Activated T-helper 2 cell treated with anti-CD3 and anti-CD28 coated beads, Interferon-gamma antibody, Interleukin-2, Interleukin-4, amounts not matched to agents 10 μg/mL and 5 μg/mL and 100 μg/mL, durations not matched to agents 14 hours and 24 hours and 36 hours (primary cell): ENCODE measurements at regions not wholly inside any gene's neighbourhood (a gene's known extent, or its start where the extent isn't known, plus 50 kb on each side); places are given as distances from the start of the nearest gene placed in this dataset.
"Not testable (repeated sequence)": the region's sequence is repeated elsewhere in the genome, so short reads cannot be mapped to it uniquely, and the experiment has no call there.

ENCODE experiments used
- DNase-seq: peaks from one replicate; pipeline ENCODE4 v3.0.0; 2021; ENCODE audit warnings: low spot score
- H3K27ac Mint-ChIP-seq: one replicate; pipeline ENCODE4 v1.8.0; 2021; ENCODE audit warnings: mixed read lengths
- H3K27me3 Mint-ChIP-seq: one replicate; pipeline ENCODE4 v1.8.0; 2021; ENCODE audit warnings: low read depth, mixed read lengths
- H3K36me3 Mint-ChIP-seq: one replicate; pipeline ENCODE4 v1.8.0; 2021; ENCODE audit warnings: low read depth, mixed read lengths
- H3K4me1 Mint-ChIP-seq: one replicate; pipeline ENCODE4 v1.8.0; 2021; ENCODE audit warnings: low read depth, mixed read lengths
- H3K4me3 Mint-ChIP-seq: one replicate; pipeline ENCODE4 v1.8.0; 2021; ENCODE audit warnings: low read depth, mild to moderate bottlenecking, moderate library complexity, mixed read lengths
- H3K9me3 Mint-ChIP-seq: one replicate; pipeline ENCODE4 v1.8.0; 2021; ENCODE audit warnings: mixed read lengths
- intact Hi-C: fragments of 100-400 bp; cut with micrococcal nuclease; formaldehyde crosslinking; loops from one replicate; pipeline ENCODE4 v1.15.1; 2023

GRCh38 chr2:35989503-35989902, 366.1 kb upstream of the CRIM1 start:
- no peak overlapping the region for H3K27ac Mint-ChIP-seq
- no peak overlapping the region for H3K4me3 Mint-ChIP-seq
- H3K36me3 Mint-ChIP-seq, result no peaks in the 10 kb centered on the region
- no peaks in the 10 kb centered on the region for H3K4me1 Mint-ChIP-seq
- H3K27me3 Mint-ChIP-seq, result peaks cover 5% of the 10 kb centered on the region
- DNase-seq, result no peak
- peaks cover 3% of the 10 kb centered on the region for H3K9me3 Mint-ChIP-seq
- intact Hi-C loops, result no loop called here

GRCh38 chr2:35989040-35989439, 366.5 kb upstream of the CRIM1 start:
- H3K36me3 Mint-ChIP-seq, result no peaks in the 10 kb centered on the region
- peaks cover 3% of the 10 kb centered on the region for H3K9me3 Mint-ChIP-seq
- H3K4me1 Mint-ChIP-seq, result no peaks in the 10 kb centered on the region
- no peak for DNase-seq
- intact Hi-C loops, result no loop called here
- H3K4me3 Mint-ChIP-seq, result no peak overlapping the region
- no peak overlapping the region for H3K27ac Mint-ChIP-seq
- H3K27me3 Mint-ChIP-seq, result peaks cover 6% of the 10 kb centered on the region

GRCh38 chr2:35986871-35987270, 368.7 kb upstream of the CRIM1 start:
- H3K4me1 Mint-ChIP-seq, result no peaks in the 10 kb centered on the region
- no peak overlapping the region for H3K27ac Mint-ChIP-seq
- DNase-seq, result no peak
- peaks cover 17% of the 10 kb centered on the region for H3K27me3 Mint-ChIP-seq
- H3K9me3 Mint-ChIP-seq, result peaks cover 3% of the 10 kb centered on the region
- H3K36me3 Mint-ChIP-seq, result no peaks in the 10 kb centered on the region
- intact Hi-C loops, result no loop called here
- H3K4me3 Mint-ChIP-seq, result no peak overlapping the region

DNA sequence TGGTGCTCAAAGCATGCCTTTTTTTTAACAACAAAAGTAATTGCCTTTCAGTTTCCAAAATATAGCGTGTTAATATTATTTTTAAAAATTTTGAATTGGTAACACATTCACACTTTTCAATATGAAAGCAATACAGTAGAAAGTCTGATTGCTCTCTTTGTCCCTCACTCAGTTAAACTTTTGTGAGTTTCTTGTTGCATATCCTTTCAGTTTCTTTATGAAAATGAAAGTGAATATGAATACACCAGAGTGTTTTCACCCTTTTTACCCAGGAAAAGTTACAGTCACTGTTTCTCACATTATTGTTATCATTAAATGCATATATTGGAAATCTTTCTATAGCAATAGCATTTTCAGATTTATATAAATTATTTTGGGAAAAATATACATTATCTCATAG, 377.4 kb upstream of the CRIM1 start:
- intact Hi-C loops, result loop anchor here (2.0 to 5.0 kb wide), 2 partner anchors 169 to 269 kb away; no protein-coding TSS in a partner anchor
- Mint-ChIP-seq H3K4me3 (no peak overlapping the region), H3K36me3 (no peaks in the 10 kb centered on the region), H3K27me3 (peaks cover 11% of the 10 kb centered on the region), H3K9me3 (no peaks in the 10 kb centered on the region), H3K27ac (no peak overlapping the region), H3K4me1 (peaks cover 3% of the 10 kb centered on the region)
- no peak for DNase-seq

DNA sequence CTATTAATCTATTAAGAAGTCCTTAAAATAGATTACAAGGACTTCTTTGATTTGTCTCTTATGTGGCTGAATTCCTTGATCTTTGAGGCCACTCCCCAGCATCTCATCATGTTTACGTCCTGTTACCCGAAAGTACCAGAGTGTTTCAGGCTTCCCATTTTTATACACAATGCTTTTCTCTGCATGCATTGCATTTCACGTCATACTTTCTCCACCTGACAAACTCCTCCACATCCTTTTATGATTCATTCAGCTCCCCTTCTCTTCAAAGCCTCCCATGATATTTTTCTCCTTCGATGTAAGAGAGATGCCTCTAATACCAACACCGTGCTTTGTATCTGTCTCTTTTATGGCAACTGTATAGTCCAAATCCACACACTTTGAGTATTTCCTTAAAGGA, 379.0 kb upstream of the CRIM1 start:
- intact Hi-C loops, result loop anchor here (5.0 kb wide), 1 partner anchor 271 kb away; no protein-coding TSS in a partner anchor
- no peaks in the 10 kb centered on the region for H3K9me3 Mint-ChIP-seq
- no peak for DNase-seq
- H3K27ac Mint-ChIP-seq, result no peak overlapping the region
- H3K27me3 Mint-ChIP-seq, result peaks cover 7% of the 10 kb centered on the region
- H3K36me3 Mint-ChIP-seq, result no peaks in the 10 kb centered on the region
- peaks cover 3% of the 10 kb centered on the region for H3K4me1 Mint-ChIP-seq
- H3K4me3 Mint-ChIP-seq, result no peak overlapping the region

DNA sequence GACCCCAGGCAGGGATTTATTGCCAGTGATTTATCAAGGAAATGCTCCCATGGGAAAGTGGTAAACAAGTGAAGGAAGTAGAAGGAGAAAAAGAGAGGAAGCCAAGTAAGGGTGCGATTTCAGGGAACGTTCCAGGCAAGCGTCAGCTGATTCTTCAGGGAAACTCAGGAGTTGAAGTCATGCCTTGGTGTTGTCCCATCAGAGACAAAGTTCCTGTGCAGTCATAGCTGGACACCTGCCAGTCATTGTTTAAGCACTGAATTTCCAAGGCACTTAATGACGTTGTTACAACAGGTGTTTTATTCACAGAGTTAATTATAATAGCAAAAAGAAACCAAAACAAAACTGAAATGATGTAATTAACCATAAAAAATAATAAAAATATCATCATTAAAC, 381.8 kb upstream of the CRIM1 start:
- H3K9me3 Mint-ChIP-seq, result no peaks in the 10 kb centered on the region
- DNase-seq, result no peak
- H3K27me3 Mint-ChIP-seq, result peaks cover 12% of the 10 kb centered on the region
- H3K4me1 Mint-ChIP-seq, result peaks cover 3% of the 10 kb centered on the region
- H3K36me3 Mint-ChIP-seq, result no peaks in the 10 kb centered on the region
- intact Hi-C loops, result loop anchor here (2.0 to 5.0 kb wide), 2 partner anchors 385 to 689 kb away; no protein-coding TSS in a partner anchor
- H3K27ac Mint-ChIP-seq, result no peak overlapping the region
- H3K4me3 Mint-ChIP-seq, result no peak overlapping the region

- Mint-ChIP-seq H3K27ac (no peak overlapping the region), H3K4me1 (peaks cover 3% of the 10 kb centered on the region), H3K27me3 (peaks cover 12% of the 10 kb centered on the region), H3K4me3 (no peak overlapping the region), H3K9me3 (no peaks in the 10 kb centered on the region), H3K36me3 (no peaks in the 10 kb centered on the region)
- intact Hi-C loops, result loop anchor here (2.0 to 5.0 kb wide), 2 partner anchors 386 to 689 kb away; no protein-coding TSS in a partner anchor
- DNase-seq, result no peak
Measured at GRCh38 chr2:35973132-35973736, 382.3 kb upstream of the CRIM1 start.

- no peaks in the 10 kb centered on the region for H3K36me3 Mint-ChIP-seq
- H3K9me3 Mint-ChIP-seq, result no peaks in the 10 kb centered on the region
- no peak for DNase-seq
- peaks cover 4% of the 10 kb centered on the region for H3K27me3 Mint-ChIP-seq
- intact Hi-C loops, result no loop called here
- H3K4me1 Mint-ChIP-seq, result no peaks in the 10 kb centered on the region
- H3K27ac Mint-ChIP-seq, result no peak overlapping the region
- H3K4me3 Mint-ChIP-seq, result no peak overlapping the region
Measured at GRCh38 chr2:35963824-35964223, 391.8 kb upstream of the CRIM1 start.

GRCh38 chr2:35963357-35963756, 392.2 kb upstream of the CRIM1 start:
- Mint-ChIP-seq H3K9me3 (no peaks in the 10 kb centered on the region), H3K4me1 (no peaks in the 10 kb centered on the region), H3K36me3 (no peaks in the 10 kb centered on the region), H3K27me3 (peaks cover 4% of the 10 kb centered on the region), H3K4me3 (no peak overlapping the region), H3K27ac (no peak overlapping the region)
- no peak for DNase-seq
- intact Hi-C loops, result no loop called here

DNA sequence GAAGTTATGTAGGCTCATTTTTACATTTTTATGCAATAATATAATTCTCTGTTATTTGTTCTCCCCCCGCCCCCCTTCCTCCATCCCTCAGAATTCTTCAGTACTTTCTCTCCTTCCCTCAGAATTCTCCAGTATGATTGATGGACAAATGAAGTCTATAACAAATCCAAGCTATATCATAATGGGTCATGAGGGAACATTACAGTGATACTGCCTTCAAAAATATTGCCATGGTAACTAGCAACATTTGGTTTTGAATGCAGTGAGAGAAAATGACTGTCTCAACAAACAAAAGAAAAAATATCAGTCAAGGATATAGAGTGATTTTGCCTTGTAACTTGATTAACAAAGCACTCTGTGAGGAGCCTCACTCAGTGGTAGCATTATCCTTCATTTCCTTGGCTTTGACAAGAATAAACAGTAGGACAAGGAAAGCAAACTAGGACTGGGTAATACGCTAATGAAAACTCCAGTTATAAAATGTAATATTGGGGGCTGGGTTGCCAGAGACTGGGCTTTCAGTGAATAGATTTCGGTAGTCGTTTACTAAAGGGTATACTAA, 392.9 kb upstream of the CRIM1 start:
- DNase-seq, result no peak
- intact Hi-C loops, result no loop called here
- Mint-ChIP-seq H3K4me1 (no peaks in the 10 kb centered on the region), H3K27ac (no peak overlapping the region), H3K9me3 (no peaks in the 10 kb centered on the region), H3K27me3 (peaks cover 4% of the 10 kb centered on the region), H3K36me3 (no peaks in the 10 kb centered on the region), H3K4me3 (no peak overlapping the region)

DNA sequence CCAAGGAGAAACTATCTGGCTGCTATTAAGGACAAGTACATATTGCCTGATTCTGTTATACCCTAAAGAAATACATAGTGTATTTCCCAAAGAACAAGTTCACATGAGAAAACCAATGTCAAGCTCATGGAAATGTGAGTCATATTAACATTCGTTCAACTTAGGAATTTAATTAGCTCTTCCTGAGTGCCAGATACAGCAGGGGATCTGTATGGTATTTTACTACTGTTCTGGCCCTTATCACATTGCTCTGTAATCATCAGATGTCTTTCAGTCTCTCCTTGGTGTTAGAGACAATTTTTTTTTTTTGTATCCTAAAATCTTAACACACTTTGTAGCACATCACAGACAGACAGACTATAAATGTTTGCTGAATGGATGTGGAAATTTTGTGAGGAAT, 395.0 kb upstream of the CRIM1 start:
- Mint-ChIP-seq H3K27ac (no peak overlapping the region), H3K4me1 (no peaks in the 10 kb centered on the region), H3K9me3 (no peaks in the 10 kb centered on the region), H3K36me3 (no peaks in the 10 kb centered on the region), H3K27me3 (peaks cover 4% of the 10 kb centered on the region), H3K4me3 (no peak overlapping the region)
- DNase-seq, result no peak
- intact Hi-C loops, result no loop called here

DNA sequence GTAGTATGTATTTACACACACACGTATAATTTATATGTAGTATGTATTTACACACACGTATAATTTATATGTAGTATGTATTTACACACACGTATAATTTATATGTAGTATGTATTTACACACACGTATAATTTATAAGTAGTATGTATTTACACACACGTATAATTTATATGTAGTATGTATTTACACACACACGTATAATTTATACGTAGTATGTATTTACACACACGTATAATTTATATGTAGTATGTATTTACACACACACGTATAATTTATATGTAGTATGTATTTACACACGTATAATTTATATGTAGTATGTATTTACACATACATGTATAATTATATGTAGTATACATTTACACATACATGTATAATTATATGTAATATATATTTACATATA, 398.5 kb upstream of the CRIM1 start:
- H3K9me3 Mint-ChIP-seq, H3K4me1 Mint-ChIP-seq, H3K27ac Mint-ChIP-seq, intact Hi-C loops, H3K36me3 Mint-ChIP-seq, DNase-seq, H3K4me3 Mint-ChIP-seq, H3K27me3 Mint-ChIP-seq: not testable (repeated sequence)

DNA sequence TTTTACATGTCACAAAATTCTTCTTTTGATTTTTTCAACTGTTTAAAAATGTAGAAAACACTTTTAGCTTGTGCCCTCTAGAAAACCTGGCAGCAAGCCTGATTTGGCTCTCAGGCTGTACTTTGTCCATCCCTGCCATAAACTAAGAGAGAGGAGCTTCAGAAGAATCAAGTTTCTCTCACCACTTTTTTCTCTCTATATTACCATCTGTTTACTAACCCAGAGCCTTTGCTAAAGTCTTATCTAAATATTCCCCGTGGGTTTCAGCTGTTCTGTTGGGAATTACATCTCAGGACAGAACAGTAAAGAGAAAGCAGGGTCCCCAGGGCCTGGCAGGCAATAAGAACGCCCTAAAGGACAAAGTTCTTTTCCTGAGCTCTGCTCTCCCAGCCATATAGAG, 409.1 kb upstream of the CRIM1 start:
- Mint-ChIP-seq H3K36me3 (no peaks in the 10 kb centered on the region), H3K27me3 (peaks cover 2% of the 10 kb centered on the region), H3K9me3 (no peaks in the 10 kb centered on the region), H3K4me3 (no peak overlapping the region), H3K4me1 (no peaks in the 10 kb centered on the region), H3K27ac (no peak overlapping the region)
- intact Hi-C loops, result no loop called here
- DNase-seq, result no peak
